H1 (cell line): ENCODE measurements at regions not wholly inside any gene's neighbourhood (a gene's known extent, or its start where the extent isn't known, plus 50 kb on each side); places are given as distances from the start of the nearest gene placed in this dataset.

Experiments
- RBBP5 ChIP-seq: IDR thresholded peaks from 2 replicates; pipeline ENCODE4 v1.7.1; 2012; ENCODE audit warnings: low read depth, mild to moderate bottlenecking, inconsistent platforms, low read length, moderate library complexity, borderline replicate concordance
- RNF2 ChIP-seq: fragments of 200-900, 300-1000 bp; sonication (generic); IDR thresholded peaks from 2 replicates; pipeline ENCODE4 v1.7.1; 2016; ENCODE audit warnings: borderline replicate concordance, low read depth, mild to moderate bottlenecking, antibody characterized with exemption, low read length; ENCODE audit not compliant: poor library complexity, severe bottlenecking; ENCODE audit errors: missing control alignments
- YY1 ChIP-seq: IDR thresholded peaks from 2 replicates; pipeline ENCODE4 v1.6.1; 2011; ENCODE audit warnings: low read depth, mild to moderate bottlenecking, low read length

GRCh38 chr1:38568061-38568857 is 291.3 kb downstream of the RRAGC start (continued):
- TF ChIP-seq RNF2 (no peak), YY1 (no peak), RBBP5 (no peak)
